Gastrocnemius medialis (tissue), 4 donors: ENCODE measurements at regions not wholly inside any gene's neighbourhood (a gene's known extent, or its start where the extent isn't known, plus 50 kb on each side); places are given as distances from the start of the nearest gene placed in this dataset.

Experiments used
- POLR2A ChIP-seq, 2 donors: fragments of 450-650 bp; IDR thresholded peaks; one replicate each; pipeline ENCODE4 v1.6.1; 2017; ENCODE audit warnings: antibody characterized with exemption in 2 of 2, mild to moderate bottlenecking in 2 of 2, moderate library complexity in 2 of 2
- TF ChIP-seq, protein P1 (sequence below), 5 experiments: fragments of 450-650 bp in 3 of 5; fragments of 200-600 bp in 2 of 5; sonication (generic) in 2 of 5; IDR thresholded peaks in 4 of 5; conservative IDR thresholded peaks in 1 of 5; 1 replicate in 4 of 5; 2 replicates in 1 of 5; pipeline ENCODE4 v1.5.1; 2016 to 2019; ENCODE audit warnings: antibody characterized with exemption in 5 of 5, mild to moderate bottlenecking in 3 of 5, moderate library complexity in 3 of 5

DNA sequence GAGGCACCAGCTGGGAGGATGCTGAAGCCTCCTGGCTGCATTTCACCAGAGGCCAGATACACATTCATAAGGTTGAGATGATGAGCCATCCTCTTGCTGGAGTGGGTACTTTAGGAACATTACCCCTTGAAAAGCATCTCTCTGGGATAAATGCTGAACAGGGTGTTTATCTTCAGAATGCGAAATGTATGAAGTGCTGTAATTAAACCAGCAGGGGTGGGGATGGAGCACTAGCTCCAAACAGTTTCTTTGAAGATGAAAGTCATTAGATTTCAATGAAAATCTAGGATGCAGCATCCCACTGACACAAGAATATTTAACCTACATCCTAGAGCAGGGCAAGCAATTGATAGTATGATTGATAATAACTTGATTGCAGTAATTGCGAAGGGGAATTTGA, 158.1 kb downstream of the CYLD start:
- TF ChIP-seq, protein P1, sequence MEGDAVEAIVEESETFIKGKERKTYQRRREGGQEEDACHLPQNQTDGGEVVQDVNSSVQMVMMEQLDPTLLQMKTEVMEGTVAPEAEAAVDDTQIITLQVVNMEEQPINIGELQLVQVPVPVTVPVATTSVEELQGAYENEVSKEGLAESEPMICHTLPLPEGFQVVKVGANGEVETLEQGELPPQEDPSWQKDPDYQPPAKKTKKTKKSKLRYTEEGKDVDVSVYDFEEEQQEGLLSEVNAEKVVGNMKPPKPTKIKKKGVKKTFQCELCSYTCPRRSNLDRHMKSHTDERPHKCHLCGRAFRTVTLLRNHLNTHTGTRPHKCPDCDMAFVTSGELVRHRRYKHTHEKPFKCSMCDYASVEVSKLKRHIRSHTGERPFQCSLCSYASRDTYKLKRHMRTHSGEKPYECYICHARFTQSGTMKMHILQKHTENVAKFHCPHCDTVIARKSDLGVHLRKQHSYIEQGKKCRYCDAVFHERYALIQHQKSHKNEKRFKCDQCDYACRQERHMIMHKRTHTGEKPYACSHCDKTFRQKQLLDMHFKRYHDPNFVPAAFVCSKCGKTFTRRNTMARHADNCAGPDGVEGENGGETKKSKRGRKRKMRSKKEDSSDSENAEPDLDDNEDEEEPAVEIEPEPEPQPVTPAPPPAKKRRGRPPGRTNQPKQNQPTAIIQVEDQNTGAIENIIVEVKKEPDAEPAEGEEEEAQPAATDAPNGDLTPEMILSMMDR (IDR thresholded peaks at IDR 0.05 in 4 of 5, conservative IDR thresholded peaks at IDR 0.05 in 1 of 5) = no peak
- no peak for TF ChIP-seq POLR2A (IDR thresholded peaks at IDR 0.05)
